ENCODE measurements at regions not wholly inside any gene's neighbourhood (a gene's known extent, or its start where the extent isn't known, plus 50 kb on each side); places are given as distances from the start of the nearest gene placed in this dataset.

DNA sequence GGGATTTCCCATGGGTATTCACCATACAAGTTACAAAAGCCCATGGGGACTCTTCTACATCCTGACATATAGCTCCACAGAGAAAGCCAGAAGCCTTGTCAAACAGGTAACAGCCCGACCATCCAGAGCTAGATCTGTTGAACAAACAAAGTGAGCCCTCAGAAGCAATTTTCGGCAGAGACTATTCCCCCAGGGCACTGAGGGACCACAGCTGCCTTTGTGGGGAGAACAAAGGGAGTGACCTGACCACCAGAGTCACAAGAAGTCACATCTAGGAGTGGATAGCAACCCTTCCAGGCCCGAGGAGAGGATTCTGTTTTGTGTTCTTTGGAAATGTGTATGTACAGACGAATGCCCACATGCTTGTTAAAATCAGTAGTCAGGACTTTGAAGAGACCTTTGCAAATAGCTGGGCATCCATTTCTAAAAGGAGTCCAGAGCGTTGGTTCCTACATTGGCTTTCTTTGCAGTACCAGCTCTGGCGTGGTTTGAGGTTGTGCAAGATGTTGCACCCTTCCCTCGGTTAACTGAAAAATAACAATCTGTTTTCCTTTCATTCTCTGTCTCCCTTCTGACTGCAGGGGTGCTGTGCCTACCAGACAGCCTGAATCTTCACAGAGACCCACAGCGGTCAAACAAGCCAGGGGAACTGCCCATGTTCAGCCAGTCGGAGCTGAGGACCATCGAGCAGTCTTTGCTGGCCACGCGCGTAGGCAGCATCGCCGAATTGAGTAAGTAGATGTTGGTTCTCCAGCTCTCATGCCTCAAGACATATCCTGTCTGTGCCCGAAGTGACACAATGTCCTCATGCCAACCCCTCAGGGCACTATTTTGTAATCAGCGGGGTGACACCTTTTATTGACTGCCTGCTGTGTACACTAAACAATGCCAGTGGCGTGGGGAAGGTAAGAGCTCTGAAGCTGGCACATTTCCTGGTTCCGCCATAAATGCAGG, 165.4 kb upstream of the PWP1 start:
- TF ChIP-seq, protein P1, sequence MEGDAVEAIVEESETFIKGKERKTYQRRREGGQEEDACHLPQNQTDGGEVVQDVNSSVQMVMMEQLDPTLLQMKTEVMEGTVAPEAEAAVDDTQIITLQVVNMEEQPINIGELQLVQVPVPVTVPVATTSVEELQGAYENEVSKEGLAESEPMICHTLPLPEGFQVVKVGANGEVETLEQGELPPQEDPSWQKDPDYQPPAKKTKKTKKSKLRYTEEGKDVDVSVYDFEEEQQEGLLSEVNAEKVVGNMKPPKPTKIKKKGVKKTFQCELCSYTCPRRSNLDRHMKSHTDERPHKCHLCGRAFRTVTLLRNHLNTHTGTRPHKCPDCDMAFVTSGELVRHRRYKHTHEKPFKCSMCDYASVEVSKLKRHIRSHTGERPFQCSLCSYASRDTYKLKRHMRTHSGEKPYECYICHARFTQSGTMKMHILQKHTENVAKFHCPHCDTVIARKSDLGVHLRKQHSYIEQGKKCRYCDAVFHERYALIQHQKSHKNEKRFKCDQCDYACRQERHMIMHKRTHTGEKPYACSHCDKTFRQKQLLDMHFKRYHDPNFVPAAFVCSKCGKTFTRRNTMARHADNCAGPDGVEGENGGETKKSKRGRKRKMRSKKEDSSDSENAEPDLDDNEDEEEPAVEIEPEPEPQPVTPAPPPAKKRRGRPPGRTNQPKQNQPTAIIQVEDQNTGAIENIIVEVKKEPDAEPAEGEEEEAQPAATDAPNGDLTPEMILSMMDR (IDR thresholded peaks at IDR 0.05): no peak
- no peak for TF ChIP-seq POLR2A (IDR thresholded peaks at IDR 0.05)

All from Peyer's patch (tissue), 4 donors.